Activated CD4-positive, alpha-beta T cell treated with anti-CD3 and anti-CD28 coated beads, Interleukin-2, Interleukin-6, amounts not matched to agents 100 ng/mL and 50 ng/mL, durations not matched to agents 16 hours and 8 hours (primary cell): ENCODE measurements at regions not wholly inside any gene's neighbourhood (a gene's known extent, or its start where the extent isn't known, plus 50 kb on each side); places are given as distances from the start of the nearest gene placed in this dataset.

Experiments used
- DNase-seq: peaks from one replicate; pipeline ENCODE4 v3.0.0-alpha.2; 2020

GRCh38 chr2:11955884-11956291 is 209.5 kb downstream of the LPIN1 start:
- DNase-seq = no peak

GRCh38 chr2:11962707-11963328 is 216.4 kb downstream of the LPIN1 start:
- DNase-seq = no peak

GRCh38 chr2:11963966-11964365 is 217.5 kb downstream of the LPIN1 start:
- no peak for DNase-seq

- no peak for DNase-seq
These were observed 221.6 kb downstream of the LPIN1 start for GRCh38 chr2:11967946-11968465.

GRCh38 chr2:11968521-11968920 is 222.1 kb downstream of the LPIN1 start:
- no peak for DNase-seq

GRCh38 chr2:11969774-11970173 is 223.3 kb downstream of the LPIN1 start:
- DNase-seq = no peak

- no peak for DNase-seq
These were observed 228.1 kb downstream of the LPIN1 start for GRCh38 chr2:11974573-11974972.

GRCh38 chr2:11975373-11975772 is 228.9 kb downstream of the LPIN1 start:
- DNase-seq = no peak

- no peak for DNase-seq
These were observed 229.6 kb downstream of the LPIN1 start for GRCh38 chr2:11976073-11976472.

- no peak for DNase-seq
These were observed 231.5 kb downstream of the LPIN1 start for GRCh38 chr2:11977766-11978524.

GRCh38 chr2:11980809-11981208 is 234.4 kb downstream of the LPIN1 start:
- DNase-seq = no peak

GRCh38 chr2:11983401-11983800 is 237.0 kb downstream of the LPIN1 start:
- DNase-seq = no peak

GRCh38 chr2:11983870-11984269 is 237.4 kb downstream of the LPIN1 start:
- DNase-seq = no peak

- no peak for DNase-seq
These were observed 238.1 kb downstream of the LPIN1 start for GRCh38 chr2:11984316-11985158.

GRCh38 chr2:11985817-11986566 is 239.6 kb downstream of the LPIN1 start:
- DNase-seq = no peak

- no peak for DNase-seq
These were observed 240.7 kb downstream of the LPIN1 start for GRCh38 chr2:11987151-11987550.

GRCh38 chr2:11988691-11989353 is 242.4 kb downstream of the LPIN1 start:
- DNase-seq = no peak

GRCh38 chr2:11989354-11989703 is 242.9 kb downstream of the LPIN1 start:
- no peak for DNase-seq

GRCh38 chr2:11990576-11990975 is 244.1 kb downstream of the LPIN1 start:
- DNase-seq = no peak

- no peak for DNase-seq
These were observed 247.3 kb downstream of the LPIN1 start for GRCh38 chr2:11993749-11994148.

GRCh38 chr2:11995456-11995855 is 249.0 kb downstream of the LPIN1 start:
- no peak for DNase-seq

- DNase-seq = no peak
These were observed 250.2 kb downstream of the LPIN1 start for GRCh38 chr2:11996618-11997017.
